ENCODE measurements at regions not wholly inside any gene's neighbourhood (a gene's known extent, or its start where the extent isn't known, plus 50 kb on each side); places are given as distances from the start of the nearest gene placed in this dataset.
"Not testable (repeated sequence)": the region's sequence is repeated elsewhere in the genome, so short reads cannot be mapped to it uniquely, and the experiment has no call there.

DNA sequence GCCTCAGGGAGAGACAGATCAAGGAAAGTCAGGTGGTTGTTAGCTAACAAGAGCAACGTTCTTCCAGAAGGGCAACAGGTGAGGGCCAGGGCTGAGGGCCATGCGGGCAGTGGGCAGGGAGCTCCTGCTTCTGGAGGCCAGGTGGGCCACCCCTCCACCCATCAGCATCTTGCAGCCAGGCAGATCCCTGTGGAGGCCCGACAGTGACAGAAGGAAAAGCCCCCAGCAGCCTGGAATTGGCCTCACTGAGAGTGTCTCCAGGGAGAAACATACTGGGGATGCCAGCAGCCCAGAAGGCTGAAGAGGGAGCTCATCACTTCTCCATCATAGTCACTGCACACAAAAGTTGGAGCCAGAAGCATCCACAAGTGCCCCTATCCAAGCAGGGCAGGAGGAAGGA is 300.1 kb downstream of the BCL2L11 start:
- H3K4me3 ChIP-seq (replicated peaks in 1 of 3; ENCODE audit: insufficient read depth in 1 of 3, low read depth in 1 of 3, low read length in 3 of 3); H3K27ac ChIP-seq (ENCODE audit: insufficient read depth, low read depth, low read length); H3K9ac ChIP-seq (replicated peaks; ENCODE audit: extremely low read depth, insufficient read depth, low read length); FAIRE-seq; POLR2A ChIA-PET; BruUV-seq (replicated peaks); dilution Hi-C loops (cut with MboI; ENCODE audit: extremely low pct_ligation_motif_present, low sequenced_read_pairs); intact Hi-C loops (cut with micrococcal nuclease); H3K4me1 ChIP-seq (ENCODE audit: control insufficient read depth, extremely low read depth, insufficient read depth, low read length); CTCF ChIA-PET; H3K9me3 ChIP-seq (replicated peaks; ENCODE audit: control insufficient read depth, insufficient read depth, low read length); H4K20me1 ChIP-seq (replicated peaks; ENCODE audit: control insufficient read depth, extremely low read depth, insufficient read depth, low read length); H3K9me1 ChIP-seq (replicated peaks; ENCODE audit: control insufficient read depth, extremely low read depth, insufficient read depth, low read length); DNase-seq (ENCODE audit: low read depth, low spot score); H2AFZ ChIP-seq (ENCODE audit: low read depth, low read length); H3K36me3 ChIP-seq (ENCODE audit: control insufficient read depth in 2 of 2, extremely low read depth in 1 of 2, insufficient read depth in 2 of 2, low read length in 2 of 2); H3K27me3 ChIP-seq (ENCODE audit: control insufficient read depth in 2 of 2, insufficient read depth in 2 of 2, low read length in 2 of 2); H3K4me2 ChIP-seq (ENCODE audit: insufficient read depth, low read length): not testable (repeated sequence)
- H3K79me2 ChIP-seq (ENCODE audit: control insufficient read depth, insufficient read depth, low read length): peaks cover 19% of the 10 kb centered on the region

DNA sequence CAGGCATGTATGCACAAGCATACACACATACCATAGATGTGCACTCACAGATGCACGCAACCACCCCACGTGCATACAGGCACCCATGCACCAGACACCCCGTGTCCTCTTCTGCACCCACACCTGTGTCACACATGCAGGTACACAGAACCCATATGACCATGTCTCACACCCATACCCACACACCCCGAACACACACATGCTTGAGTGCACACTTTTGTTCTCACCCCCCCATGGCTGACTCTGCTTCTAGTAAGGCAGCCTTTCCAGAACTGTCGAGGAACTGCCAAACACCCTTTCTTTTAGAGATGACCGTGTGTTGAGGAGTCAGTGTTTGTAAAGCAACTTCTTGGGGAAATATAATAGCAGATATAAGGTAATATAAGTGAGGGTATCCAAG is 301.2 kb downstream of the BCL2L11 start:
- H3K36me3 ChIP-seq (ENCODE audit: control insufficient read depth in 2 of 2, extremely low read depth in 1 of 2, insufficient read depth in 2 of 2, low read length in 2 of 2); H3K9ac ChIP-seq (replicated peaks; ENCODE audit: extremely low read depth, insufficient read depth, low read length); BruUV-seq (replicated peaks); H3K27ac ChIP-seq (ENCODE audit: insufficient read depth, low read depth, low read length); H2AFZ ChIP-seq (ENCODE audit: low read depth, low read length); intact Hi-C loops (cut with micrococcal nuclease); FAIRE-seq; H3K9me3 ChIP-seq (replicated peaks; ENCODE audit: control insufficient read depth, insufficient read depth, low read length); H3K4me1 ChIP-seq (ENCODE audit: control insufficient read depth, extremely low read depth, insufficient read depth, low read length); H3K4me2 ChIP-seq (ENCODE audit: insufficient read depth, low read length); H3K27me3 ChIP-seq (ENCODE audit: control insufficient read depth in 2 of 2, insufficient read depth in 2 of 2, low read length in 2 of 2); H4K20me1 ChIP-seq (replicated peaks; ENCODE audit: control insufficient read depth, extremely low read depth, insufficient read depth, low read length); DNase-seq (ENCODE audit: low read depth, low spot score); H3K4me3 ChIP-seq (replicated peaks in 1 of 3; ENCODE audit: insufficient read depth in 1 of 3, low read depth in 1 of 3, low read length in 3 of 3); CTCF ChIA-PET; dilution Hi-C loops (cut with MboI; ENCODE audit: extremely low pct_ligation_motif_present, low sequenced_read_pairs); H3K9me1 ChIP-seq (replicated peaks; ENCODE audit: control insufficient read depth, extremely low read depth, insufficient read depth, low read length); POLR2A ChIA-PET: not testable (repeated sequence)
- H3K79me2 ChIP-seq (ENCODE audit: control insufficient read depth, insufficient read depth, low read length): peaks cover 22% of the 10 kb centered on the region

DNA sequence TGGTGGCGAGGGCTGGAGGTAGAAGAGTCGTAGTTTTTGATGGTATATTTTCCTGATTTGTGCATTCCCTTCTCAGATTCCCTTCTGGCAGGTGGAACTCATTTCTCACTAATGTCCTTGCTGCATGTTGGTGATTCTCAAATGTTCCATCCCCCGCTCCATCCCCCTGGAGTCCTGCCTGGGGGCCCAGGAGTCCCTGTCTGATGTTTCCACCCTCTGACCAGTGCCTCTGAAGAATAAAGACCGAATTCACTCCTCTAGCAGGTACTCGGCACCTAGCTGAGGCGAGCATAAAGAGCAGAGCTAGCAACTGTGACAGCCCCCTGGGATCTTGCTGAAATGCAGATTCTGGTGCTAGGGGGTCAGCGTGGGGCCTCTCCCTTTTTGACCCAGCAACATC is 301.8 kb downstream of the BCL2L11 start:
- H3K79me2 ChIP-seq (ENCODE audit: control insufficient read depth, insufficient read depth, low read length): peaks cover 26% of the 10 kb centered on the region
- H2AFZ ChIP-seq (ENCODE audit: low read depth, low read length); dilution Hi-C loops (cut with MboI; ENCODE audit: extremely low pct_ligation_motif_present, low sequenced_read_pairs); POLR2A ChIA-PET; H3K36me3 ChIP-seq (ENCODE audit: control insufficient read depth in 2 of 2, extremely low read depth in 1 of 2, insufficient read depth in 2 of 2, low read length in 2 of 2); CTCF ChIA-PET; FAIRE-seq; H4K20me1 ChIP-seq (replicated peaks; ENCODE audit: control insufficient read depth, extremely low read depth, insufficient read depth, low read length); DNase-seq (ENCODE audit: low read depth, low spot score); H3K4me1 ChIP-seq (ENCODE audit: control insufficient read depth, extremely low read depth, insufficient read depth, low read length); H3K27me3 ChIP-seq (ENCODE audit: control insufficient read depth in 2 of 2, insufficient read depth in 2 of 2, low read length in 2 of 2); H3K4me2 ChIP-seq (ENCODE audit: insufficient read depth, low read length); H3K4me3 ChIP-seq (replicated peaks in 1 of 3; ENCODE audit: insufficient read depth in 1 of 3, low read depth in 1 of 3, low read length in 3 of 3); BruUV-seq (replicated peaks); H3K27ac ChIP-seq (ENCODE audit: insufficient read depth, low read depth, low read length); intact Hi-C loops (cut with micrococcal nuclease); H3K9me3 ChIP-seq (replicated peaks; ENCODE audit: control insufficient read depth, insufficient read depth, low read length); H3K9ac ChIP-seq (replicated peaks; ENCODE audit: extremely low read depth, insufficient read depth, low read length); H3K9me1 ChIP-seq (replicated peaks; ENCODE audit: control insufficient read depth, extremely low read depth, insufficient read depth, low read length): not testable (repeated sequence)

DNA sequence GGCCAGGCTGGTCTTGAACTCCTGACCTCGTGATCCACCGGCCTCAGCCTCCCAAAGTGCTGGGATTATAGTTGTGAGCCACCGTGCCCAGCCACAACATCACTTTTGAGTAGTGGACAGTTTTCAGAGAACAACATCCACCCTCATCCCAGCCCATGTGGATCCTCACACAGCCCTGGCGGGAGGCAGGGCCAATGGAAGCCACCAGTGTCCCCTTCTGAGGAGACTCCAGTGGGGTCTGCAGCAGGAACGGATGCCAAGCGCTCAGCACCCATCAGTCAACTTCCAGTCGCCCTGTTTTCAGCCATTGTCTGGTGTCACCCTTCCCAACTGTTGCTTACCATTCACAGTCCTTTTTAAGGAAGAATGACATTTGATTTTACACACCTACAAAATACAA is 302.5 kb downstream of the BCL2L11 start:
- H3K9me1 ChIP-seq (replicated peaks; ENCODE audit: control insufficient read depth, extremely low read depth, insufficient read depth, low read length); intact Hi-C loops (cut with micrococcal nuclease); H3K4me2 ChIP-seq (ENCODE audit: insufficient read depth, low read length); H3K9me3 ChIP-seq (replicated peaks; ENCODE audit: control insufficient read depth, insufficient read depth, low read length); H3K36me3 ChIP-seq (ENCODE audit: control insufficient read depth in 2 of 2, extremely low read depth in 1 of 2, insufficient read depth in 2 of 2, low read length in 2 of 2); CTCF ChIA-PET; H4K20me1 ChIP-seq (replicated peaks; ENCODE audit: control insufficient read depth, extremely low read depth, insufficient read depth, low read length); H3K4me3 ChIP-seq (replicated peaks in 1 of 3; ENCODE audit: insufficient read depth in 1 of 3, low read depth in 1 of 3, low read length in 3 of 3); H3K27me3 ChIP-seq (ENCODE audit: control insufficient read depth in 2 of 2, insufficient read depth in 2 of 2, low read length in 2 of 2); H3K9ac ChIP-seq (replicated peaks; ENCODE audit: extremely low read depth, insufficient read depth, low read length); H3K27ac ChIP-seq (ENCODE audit: insufficient read depth, low read depth, low read length); FAIRE-seq; POLR2A ChIA-PET; dilution Hi-C loops (cut with MboI; ENCODE audit: extremely low pct_ligation_motif_present, low sequenced_read_pairs); BruUV-seq (replicated peaks); H3K4me1 ChIP-seq (ENCODE audit: control insufficient read depth, extremely low read depth, insufficient read depth, low read length); H2AFZ ChIP-seq (ENCODE audit: low read depth, low read length); DNase-seq (ENCODE audit: low read depth, low spot score): not testable (repeated sequence)
- H3K79me2 ChIP-seq (ENCODE audit: control insufficient read depth, insufficient read depth, low read length): peaks cover 26% of the 10 kb centered on the region
